Upper lobe of left lung (tissue), 6 donors: ENCODE measurements at regions not wholly inside any gene's neighbourhood (a gene's known extent, or its start where the extent isn't known, plus 50 kb on each side); places are given as distances from the start of the nearest gene placed in this dataset.

Experiments used
- ATAC-seq, 2 donors: fragments of 200-7000 bp; cut with Tn5 transposase; one replicate each; pipeline ENCODE4 v1.9.1; 2022; ENCODE audit warnings: mild to moderate bottlenecking in 2 of 2, moderate library complexity in 2 of 2; ENCODE audit not compliant: low FRiP score in 2 of 2
- DNase-seq, 2 donors: peaks; one replicate each; pipeline ENCODE4 v3.0.0-alpha.2; 2019 to 2020
- H3K27ac ChIP-seq, 4 donors: fragments of 200-600 bp; sonication (generic); one replicate each; pipeline ENCODE4 v1.5.1; 2016 to 2019
- H3K27me3 ChIP-seq, 4 donors: fragments of 200-600 bp; sonication (generic); one replicate each; pipeline ENCODE4 v1.5.1; 2017 to 2019
- H3K36me3 ChIP-seq, 4 donors: fragments of 200-600 bp; sonication (generic); one replicate each; pipeline ENCODE4 v1.5.1; 2016 to 2019
- H3K4me1 ChIP-seq, 4 donors: fragments of 200-600 bp; sonication (generic); one replicate each; pipeline ENCODE4 v1.5.1; 2018 to 2019
- H3K4me3 ChIP-seq, 4 donors: fragments of 200-600 bp; sonication (generic); one replicate each; pipeline ENCODE4 v1.5.1; 2017 to 2019; ENCODE audit warnings: mild to moderate bottlenecking in 2 of 4, moderate library complexity in 1 of 4
- H3K9me3 ChIP-seq, 4 donors: fragments of 200-600 bp; sonication (generic); one replicate each; pipeline ENCODE4 v1.5.1; 2018 to 2019
- CTCF ChIP-seq, 6 experiments: fragments of 450-650 bp in 4 of 6; fragments of 200-600 bp in 2 of 6; sonication (generic) in 2 of 6; IDR thresholded peaks; one replicate each; pipeline ENCODE4 v1.5.1; 2016 to 2019; ENCODE audit warnings: antibody characterized with exemption in 6 of 6
- EP300 ChIP-seq, 4 donors: sonication (generic); formaldehyde crosslinking; IDR thresholded peaks; one replicate each; pipeline ENCODE4 v1.5.1; 2017; ENCODE audit warnings: antibody characterized with exemption in 4 of 4, control low read depth in 2 of 4
- POLR2A ChIP-seq, 4 donors: fragments of 450-650 bp; IDR thresholded peaks; one replicate each; pipeline ENCODE4 v1.5.1; 2016 to 2017; ENCODE audit warnings: antibody characterized with exemption in 4 of 4, mild to moderate bottlenecking in 2 of 4
- POLR2AphosphoS5 ChIP-seq, 2 donors: sonication (generic); formaldehyde crosslinking; IDR thresholded peaks; one replicate each; pipeline ENCODE4 v1.5.1; 2017; ENCODE audit warnings: antibody characterized with exemption in 2 of 2
- WGBS, 2 donors: methylation state at CpG; one replicate each; pipeline ENCODE4 v1.1.5; 2017 to 2018; 5-methylcytosine and 5-hydroxymethylcytosine counted together
- donor health status: DM: no; HTN: no; CAD: no; lungs with moderate emphysema.
- donor health status: DM: no; HTN: yes; CAD: no; lungs with severe emphysema.

- Histone ChIP-seq H3K36me3 (no peaks in the 10 kb centered on the region), H3K4me1 (no peaks in the 10 kb centered on the region), H3K9me3 (no peaks in the 10 kb centered on the region), H3K27me3 (no peaks in the 10 kb centered on the region), H3K27ac (no peak overlapping the region), H3K4me3 (no peak overlapping the region)
- ATAC-seq = no peak
- no peak for DNase-seq
- WGBS, 2 donors = 94 to 98% methylated on average over 2 of the region's 2 CpGs
- no peak for TF ChIP-seq POLR2A (IDR thresholded peaks at IDR 0.05)
- TF ChIP-seq POLR2AphosphoS5 (IDR thresholded peaks at IDR 0.05) = no peak
These were observed 80.2 kb downstream of the KCNA5 start for GRCh38 chr12:5123921-5124320.

- Histone ChIP-seq H3K9me3 (no peaks in the 10 kb centered on the region), H3K27me3 (no peaks in the 10 kb centered on the region), H3K27ac (no peak overlapping the region), H3K4me1 (no peaks in the 10 kb centered on the region), H3K4me3 (no peak overlapping the region), H3K36me3 (no peaks in the 10 kb centered on the region)
- TF ChIP-seq POLR2AphosphoS5 (IDR thresholded peaks at IDR 0.05) (no peak), CTCF (IDR thresholded peaks at IDR 0.05) (no peak), POLR2A (IDR thresholded peaks at IDR 0.05) (no peak), EP300 (IDR thresholded peaks at IDR 0.05) (no peak)
- no peak for ATAC-seq
- no peak for DNase-seq
These were observed 80.7 kb downstream of the KCNA5 start for GRCh38 chr12:5124401-5124800.

GRCh38 chr12:5134861-5135525 is 91.3 kb downstream of the KCNA5 start:
- no peak for TF ChIP-seq POLR2AphosphoS5 (IDR thresholded peaks at IDR 0.05)
- TF ChIP-seq CTCF (IDR thresholded peaks at IDR 0.05) = no peak
- no peak for TF ChIP-seq EP300 (IDR thresholded peaks at IDR 0.05)
- no peak for TF ChIP-seq POLR2A (IDR thresholded peaks at IDR 0.05)
- Histone ChIP-seq H3K4me1 (no peaks in the 10 kb centered on the region), H3K27me3 (no peaks in the 10 kb centered on the region), H3K4me3 (no peak overlapping the region), H3K27ac (no peak overlapping the region), H3K36me3 (no peaks in the 10 kb centered on the region), H3K9me3 (no peaks in the 10 kb centered on the region)
- WGBS, 2 donors = 71 to 80% methylated on average over 5 of the region's 5 CpGs
- DNase-seq (no peak), ATAC-seq (no peak)

- Histone ChIP-seq H3K36me3 (no peaks in the 10 kb centered on the region), H3K27ac (no peak overlapping the region), H3K4me1 (no peaks in the 10 kb centered on the region), H3K27me3 (no peaks in the 10 kb centered on the region), H3K9me3 (no peaks in the 10 kb centered on the region), H3K4me3 (no peak overlapping the region)
- no peak for ATAC-seq
- 69 to 80% methylated on average over 7 of the region's 7 CpGs for WGBS, 2 donors
- no peak for DNase-seq
- TF ChIP-seq POLR2AphosphoS5 (IDR thresholded peaks at IDR 0.05) (no peak), CTCF (IDR thresholded peaks at IDR 0.05) (no peak), POLR2A (IDR thresholded peaks at IDR 0.05) (no peak), EP300 (IDR thresholded peaks at IDR 0.05) (no peak)
These were observed 94.6 kb downstream of the KCNA5 start for GRCh38 chr12:5138256-5138655.

- Histone ChIP-seq H3K27ac (no peak overlapping the region), H3K4me3 (no peak overlapping the region), H3K36me3 (no peaks in the 10 kb centered on the region), H3K4me1 (no peaks in the 10 kb centered on the region), H3K27me3 (no peaks in the 10 kb centered on the region), H3K9me3 (no peaks in the 10 kb centered on the region)
- DNase-seq (no peak), ATAC-seq (no peak)
- no peak for TF ChIP-seq POLR2A (IDR thresholded peaks at IDR 0.05)
- no peak for TF ChIP-seq CTCF (IDR thresholded peaks at IDR 0.05)
- TF ChIP-seq POLR2AphosphoS5 (IDR thresholded peaks at IDR 0.05) = no peak
- no peak for TF ChIP-seq EP300 (IDR thresholded peaks at IDR 0.05)
These were observed 95.2 kb downstream of the KCNA5 start for GRCh38 chr12:5138845-5139244.
